Stimulated activated naive CD4-positive, alpha-beta T cell (primary cell): ENCODE measurements at regions not wholly inside any gene's neighbourhood (a gene's known extent, or its start where the extent isn't known, plus 50 kb on each side); places are given as distances from the start of the nearest gene placed in this dataset.
"Not testable (repeated sequence)": the region's sequence is repeated elsewhere in the genome, so short reads cannot be mapped to it uniquely, and the experiment has no call there.

Experiments
- DNase-seq, 6 experiments: peaks; one replicate each; lab custom pipeline; 2025; lab: John Stamatoyannopoulos, UW

DNA sequence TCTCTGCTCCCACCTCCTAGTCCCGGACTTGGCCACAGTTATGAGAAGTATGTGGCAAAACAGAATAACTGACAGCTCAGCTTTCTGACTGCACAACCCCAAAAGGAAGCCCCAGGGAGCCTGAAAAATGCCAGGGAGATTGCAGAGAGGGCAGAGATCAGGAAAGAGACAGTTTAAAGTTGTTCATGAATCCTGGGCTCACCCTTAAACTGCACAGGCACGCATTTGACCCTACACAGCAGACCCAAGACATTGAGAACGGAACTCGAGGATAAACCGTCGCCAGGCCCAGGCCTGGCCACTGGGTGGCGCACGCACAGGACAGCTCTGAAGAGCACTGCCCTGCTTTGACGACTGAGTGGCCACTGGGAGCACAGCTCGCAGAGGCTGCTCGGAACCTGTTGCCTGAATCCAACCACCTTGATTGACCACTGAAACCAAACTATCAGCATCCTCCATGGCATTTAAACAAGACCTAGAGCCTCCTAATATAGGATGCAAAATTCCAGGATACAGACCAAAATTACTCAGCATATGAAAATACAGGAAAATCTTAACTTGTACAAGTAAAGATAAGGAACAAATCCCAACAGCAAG, 114.0 kb downstream of the C16orf95 start:
- DNase-seq, result peak in 2 of 6 experiments; percentile 1 to 2

DNA sequence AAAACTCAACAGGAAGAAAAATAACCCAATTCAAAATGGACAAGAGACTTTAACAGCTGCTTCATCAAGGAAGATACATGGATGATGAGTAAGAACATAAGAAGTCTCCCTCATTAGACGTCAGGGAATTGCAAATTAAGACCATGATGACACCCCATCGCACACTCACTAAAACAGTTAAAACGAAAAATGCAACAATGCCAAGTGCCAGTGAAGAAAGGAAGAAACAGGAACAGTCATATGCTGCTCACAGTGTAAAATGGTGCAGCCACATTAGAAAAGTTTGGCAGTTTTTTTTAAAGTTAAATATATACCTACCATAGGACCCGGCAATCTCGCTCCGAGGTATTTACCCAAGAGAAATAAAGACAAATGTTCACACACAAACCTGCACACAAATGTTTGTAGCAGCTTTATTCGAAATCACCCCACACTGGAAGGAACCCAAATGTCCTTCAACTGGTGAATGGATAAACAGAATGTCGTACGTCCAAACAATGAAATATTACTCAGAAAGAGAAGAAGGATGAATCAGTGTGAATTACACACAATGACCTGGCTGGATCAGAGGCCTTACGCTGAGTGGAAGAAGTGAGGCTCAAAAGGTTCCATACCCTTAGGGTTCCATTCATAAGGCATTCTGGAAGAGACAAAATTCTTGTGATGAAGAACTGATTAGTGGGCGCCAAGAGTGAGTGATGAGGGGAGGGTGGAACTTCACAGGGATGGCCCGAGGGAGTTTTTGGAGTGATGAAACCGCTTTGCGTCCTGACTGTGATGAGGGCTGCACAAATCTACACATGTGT, 110.3 kb downstream of the C16orf95 start:
- DNase-seq, result no peak

DNA sequence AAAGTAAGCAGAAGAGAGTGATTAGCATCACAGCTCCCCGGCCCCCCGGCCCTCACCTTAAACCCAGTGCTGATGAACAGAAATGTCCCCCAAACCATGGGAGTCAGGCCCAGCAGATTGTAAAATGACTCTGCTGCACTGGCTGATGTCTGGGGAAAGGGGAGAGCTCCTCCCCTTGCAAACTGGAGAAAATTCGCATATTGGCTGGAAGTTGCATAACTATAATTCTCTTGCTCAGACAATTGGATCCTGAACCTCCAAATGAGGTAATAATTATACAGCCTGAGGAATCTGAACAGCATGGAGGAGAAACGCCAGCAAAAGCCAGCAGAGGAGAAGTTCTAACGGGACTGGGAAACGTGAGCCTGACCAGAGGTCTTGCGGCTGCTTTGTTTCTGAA, 109.7 kb downstream of the C16orf95 start:
- DNase-seq, result no peak

DNA sequence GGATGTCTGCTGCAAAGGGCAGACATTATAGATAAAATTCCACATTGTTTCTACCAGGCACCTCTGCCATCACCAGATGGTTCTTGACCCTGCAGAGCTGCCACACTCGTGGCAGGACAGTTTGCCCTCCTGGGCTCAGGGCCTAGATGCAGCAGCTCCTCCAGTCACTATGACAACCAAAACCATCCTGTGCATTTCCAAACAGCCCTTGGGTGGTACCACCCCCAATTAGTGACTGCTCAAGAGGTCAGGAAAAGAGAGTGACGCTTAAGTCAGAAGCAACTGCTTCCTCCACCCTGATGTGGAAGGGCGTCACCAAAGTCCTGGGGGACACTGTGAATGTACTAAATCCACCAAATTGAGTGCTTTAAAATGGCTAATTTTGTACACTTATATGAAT, 109.2 kb downstream of the C16orf95 start:
- DNase-seq, result no peak

DNA sequence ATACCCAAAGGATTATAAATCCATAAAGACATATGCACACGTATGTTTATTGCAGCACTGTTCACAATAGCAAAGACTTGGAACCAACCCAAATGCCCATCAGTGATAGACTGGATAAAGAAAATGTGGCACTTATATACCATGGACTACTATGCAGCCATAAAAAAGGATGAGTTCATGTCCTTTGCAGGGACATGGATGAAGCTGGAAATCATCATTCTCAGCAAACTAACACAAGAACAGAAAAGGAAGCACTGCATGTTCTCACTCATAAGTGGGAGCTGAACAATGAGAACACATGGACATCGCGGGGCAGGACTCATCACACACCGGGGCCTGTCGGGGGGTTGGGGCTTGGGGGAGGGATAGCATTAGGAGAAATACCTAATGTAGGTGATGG, 108.2 kb downstream of the C16orf95 start:
- DNase-seq, result not testable (repeated sequence)

DNA sequence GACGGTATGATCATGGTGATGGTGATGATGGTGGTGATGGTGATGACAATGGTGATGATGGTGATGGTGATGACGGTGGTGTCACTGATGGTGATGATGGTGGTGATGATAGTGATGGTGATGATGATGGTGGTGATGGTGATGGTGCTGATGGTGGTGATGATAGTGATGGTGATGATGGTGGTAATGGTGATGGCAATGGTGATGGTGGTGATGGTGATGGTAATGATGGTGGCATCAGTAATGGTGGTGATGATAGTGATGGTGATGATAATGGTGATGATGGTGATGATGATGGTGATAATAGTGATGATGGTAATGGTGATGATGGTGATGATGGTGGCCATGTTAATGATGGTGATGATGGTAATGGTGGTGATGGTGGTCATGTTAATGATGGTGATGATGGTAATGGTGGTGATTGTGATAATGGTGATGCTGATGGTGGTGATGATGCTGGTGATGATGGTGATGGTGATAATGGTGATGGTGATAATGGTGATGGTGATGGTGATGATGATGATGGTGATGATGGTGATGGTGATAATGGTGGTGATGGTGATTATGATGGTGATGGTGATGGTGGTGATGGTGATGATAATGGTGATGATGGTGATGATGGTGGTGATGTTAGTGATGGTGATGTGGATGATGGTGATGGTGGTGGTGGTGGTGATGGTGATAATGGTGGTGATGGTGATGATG, 107.2 kb downstream of the C16orf95 start:
- no peak for DNase-seq

DNA sequence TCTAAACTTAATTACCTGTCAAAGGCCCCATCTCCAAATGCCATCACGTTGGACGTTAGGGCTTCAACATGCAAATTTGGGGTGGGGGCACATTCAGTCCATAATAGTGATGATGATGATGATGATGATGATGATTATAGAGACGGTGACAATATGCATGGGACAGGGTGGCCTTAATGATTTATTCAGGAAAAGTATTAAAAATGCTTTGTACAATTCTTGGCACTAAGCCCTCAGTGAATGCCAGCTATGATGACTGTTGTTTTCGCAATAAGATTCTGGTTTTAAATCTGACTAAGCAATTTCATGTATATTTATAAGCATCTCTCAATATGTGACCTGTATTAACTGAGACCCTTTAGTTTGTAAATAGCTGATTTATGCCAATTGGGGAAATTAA, 106.3 kb downstream of the C16orf95 start:
- DNase-seq, result no peak

DNA sequence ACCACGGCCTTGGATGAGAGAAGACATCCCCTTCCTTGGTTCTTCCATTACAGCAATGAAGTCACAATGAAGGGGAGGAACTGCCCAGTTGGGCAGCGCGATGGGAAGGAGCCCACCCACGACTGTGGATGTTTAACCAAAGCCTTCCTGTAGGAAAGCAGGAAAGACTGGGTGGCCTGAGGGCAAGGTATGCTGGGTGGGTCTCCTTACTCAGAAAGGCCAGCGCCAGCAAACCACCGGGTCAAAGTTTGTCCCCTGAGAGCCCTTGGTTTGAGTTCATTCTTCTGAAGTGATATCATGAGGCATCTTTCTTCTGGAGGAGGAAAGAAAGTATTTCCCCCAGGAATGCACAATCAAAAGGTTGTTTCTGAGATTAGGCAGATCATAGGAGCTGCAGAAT, 105.2 kb downstream of the C16orf95 start:
- DNase-seq, result no peak

DNA sequence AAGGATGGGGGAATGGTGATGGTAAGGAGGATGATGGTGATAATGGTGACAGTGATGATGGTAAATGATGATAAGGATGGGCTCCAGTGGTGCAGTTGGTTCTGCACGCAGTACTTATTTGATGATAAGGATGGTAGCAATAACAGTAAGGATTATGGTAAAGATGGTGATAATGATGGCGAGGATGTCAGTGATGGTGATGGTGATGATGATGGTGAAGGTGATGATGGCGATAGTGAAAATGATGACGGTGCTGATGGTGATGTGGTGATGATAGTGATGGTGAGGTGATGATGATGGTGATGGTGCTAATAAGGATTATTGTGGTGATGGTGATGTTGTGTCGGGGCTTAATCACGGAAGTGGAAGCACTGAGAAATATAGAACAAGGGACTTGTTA, 103.7 kb downstream of the C16orf95 start:
- no peak for DNase-seq

DNA sequence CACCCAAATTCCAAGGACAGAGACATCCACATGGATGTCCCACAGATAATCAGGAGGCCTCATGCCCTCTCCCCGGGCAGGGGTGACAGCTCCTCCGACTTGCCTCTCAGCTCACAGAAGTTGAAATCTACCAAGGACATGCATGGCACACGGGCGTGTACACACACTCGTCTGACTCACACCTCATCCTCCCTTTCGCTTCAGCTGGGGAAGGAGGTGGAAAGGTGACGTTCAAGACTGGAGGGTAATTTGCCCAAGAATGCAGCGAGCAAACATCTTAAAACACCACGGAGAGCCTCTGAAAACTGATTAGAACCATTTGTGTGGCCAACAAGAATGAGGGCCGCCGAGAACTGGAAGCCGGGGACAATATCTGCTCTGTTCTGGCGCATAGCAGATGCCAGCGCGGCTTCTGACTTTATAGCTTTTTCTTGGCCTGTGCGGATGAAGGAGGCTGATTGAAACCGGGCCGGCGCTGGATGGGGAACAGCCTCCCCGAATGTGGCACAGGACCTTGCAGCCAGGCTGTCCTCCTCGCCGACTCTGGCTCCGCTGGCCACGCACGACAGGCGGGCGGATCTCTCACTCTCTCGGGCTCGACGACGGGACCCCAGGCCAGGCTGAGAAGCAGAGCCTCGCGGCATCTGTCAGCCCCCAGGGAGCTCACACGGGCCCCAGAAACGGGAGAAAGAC, 100.9 kb downstream of the C16orf95 start:
- no peak for DNase-seq

DNA sequence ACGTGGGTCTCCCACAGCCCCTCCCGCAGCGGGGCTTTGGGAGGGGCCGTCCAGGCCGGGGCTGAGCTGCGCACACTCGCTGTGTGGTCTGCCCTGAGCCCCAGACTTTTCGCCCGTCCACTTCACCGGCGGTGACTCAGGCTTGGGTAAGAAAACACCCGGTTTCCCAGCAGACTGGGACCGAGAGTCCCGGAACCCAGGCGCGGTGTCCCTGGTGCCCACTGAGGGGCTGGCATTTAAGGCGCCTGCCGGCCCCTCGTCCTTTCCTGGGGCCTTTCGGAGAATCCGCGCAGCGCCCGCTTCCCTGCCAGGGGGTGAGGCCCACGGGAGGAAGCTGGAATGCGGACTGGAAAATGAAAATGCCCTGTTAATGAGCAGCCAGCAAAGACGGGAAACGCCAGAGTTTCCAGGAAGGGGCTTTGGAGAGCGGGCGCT, 100.3 kb downstream of the C16orf95 start:
- no peak for DNase-seq

DNA sequence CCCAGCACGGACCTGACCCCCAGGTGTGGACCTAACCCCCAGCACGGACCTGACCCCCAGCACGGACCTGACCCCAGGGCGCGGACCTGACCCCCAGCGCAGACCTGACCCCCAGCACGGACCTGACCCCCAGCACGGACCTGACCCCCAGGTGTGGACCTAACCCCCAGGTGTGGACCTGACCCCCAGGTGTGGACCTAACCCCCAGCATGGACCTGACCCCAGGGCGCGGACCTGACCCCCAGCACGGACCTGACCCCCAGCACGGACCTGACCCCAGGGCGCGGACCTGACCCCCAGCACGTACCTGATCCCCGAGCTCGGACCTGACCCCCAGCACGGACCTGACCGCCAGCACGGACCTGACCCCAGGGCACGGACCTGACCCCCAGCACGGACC, 99.4 kb downstream of the C16orf95 start:
- not testable (repeated sequence) for DNase-seq

DNA sequence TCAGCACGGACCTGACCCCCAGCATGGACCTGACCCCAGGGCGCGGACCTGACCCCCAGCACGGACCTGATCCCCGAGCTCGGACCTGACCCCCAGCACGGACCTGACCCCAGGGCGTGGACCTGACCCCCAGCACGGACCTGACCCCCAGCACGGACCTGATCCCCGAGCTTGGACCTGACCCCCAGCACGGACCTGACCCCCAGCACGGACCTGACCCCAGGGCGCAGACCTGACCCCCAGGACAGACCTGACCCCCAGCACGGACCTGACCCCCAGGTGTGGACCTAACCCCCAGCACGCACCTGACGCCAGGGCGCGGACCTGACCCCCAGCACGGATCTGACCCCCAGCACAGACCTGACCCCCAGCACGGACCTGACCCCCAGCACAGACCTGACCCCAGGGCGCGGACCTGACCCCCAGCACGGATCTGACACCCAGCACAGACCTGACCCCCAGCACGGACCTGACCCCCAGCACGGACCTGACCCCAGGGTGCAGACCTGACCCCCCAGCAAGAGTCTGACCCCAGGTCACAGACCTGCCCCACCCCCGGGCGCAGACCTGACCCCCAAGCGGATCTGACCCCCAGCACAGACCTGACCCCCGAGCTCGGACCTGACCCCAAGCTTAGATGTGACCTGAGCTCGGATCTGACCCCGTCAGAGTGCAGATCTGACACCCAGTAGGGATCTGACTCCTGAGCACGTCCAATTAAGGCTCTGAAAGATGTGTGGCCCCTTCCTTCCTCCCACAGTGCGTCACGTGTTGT, 98.7 kb downstream of the C16orf95 start:
- no peak for DNase-seq

DNA sequence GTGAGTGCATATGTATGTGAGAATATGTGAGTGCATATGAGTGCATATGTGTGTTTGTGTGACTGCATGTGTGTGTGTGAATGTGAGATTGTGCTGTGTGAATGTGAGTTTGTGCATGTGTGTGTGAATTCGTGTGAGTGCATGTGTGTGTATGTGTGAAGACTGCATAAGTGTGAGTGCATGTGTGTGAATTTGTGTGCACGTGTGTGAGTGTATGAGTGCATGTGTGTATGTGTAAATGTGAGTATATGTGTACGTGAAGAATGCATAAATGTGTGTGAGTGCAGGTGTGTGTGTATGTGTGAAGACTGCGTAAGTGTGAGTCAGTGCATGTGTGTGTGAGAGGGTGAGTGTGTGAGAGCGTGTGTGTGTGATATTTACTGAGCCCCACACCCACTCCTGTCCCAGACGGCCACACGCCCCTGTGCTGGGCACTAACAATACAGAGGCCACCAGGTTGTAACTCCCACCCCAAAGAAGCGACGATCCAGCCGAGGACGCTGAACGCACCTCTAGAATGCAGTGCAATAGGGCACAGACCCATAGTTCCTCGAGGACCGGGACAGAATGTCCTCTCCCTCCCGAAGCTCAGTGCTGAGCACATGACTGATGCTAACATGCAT, 97.8 kb downstream of the C16orf95 start:
- no peak for DNase-seq

DNA sequence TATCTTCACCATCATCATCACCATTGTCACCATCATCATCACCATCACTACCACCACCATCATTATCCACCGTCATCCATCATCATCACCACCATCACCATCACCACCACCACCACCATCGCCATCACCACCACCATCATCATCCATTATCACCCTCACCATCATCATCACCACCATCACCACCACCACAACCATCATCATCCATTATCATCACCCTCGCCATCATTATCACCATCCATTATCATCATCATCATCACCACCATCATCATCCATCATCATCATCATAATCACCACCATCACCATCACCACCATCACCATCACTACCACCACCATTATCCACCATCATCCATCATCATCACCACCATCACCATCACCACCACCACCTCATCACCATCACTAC, 95.6 kb downstream of the C16orf95 start:
- no peak for DNase-seq

DNA sequence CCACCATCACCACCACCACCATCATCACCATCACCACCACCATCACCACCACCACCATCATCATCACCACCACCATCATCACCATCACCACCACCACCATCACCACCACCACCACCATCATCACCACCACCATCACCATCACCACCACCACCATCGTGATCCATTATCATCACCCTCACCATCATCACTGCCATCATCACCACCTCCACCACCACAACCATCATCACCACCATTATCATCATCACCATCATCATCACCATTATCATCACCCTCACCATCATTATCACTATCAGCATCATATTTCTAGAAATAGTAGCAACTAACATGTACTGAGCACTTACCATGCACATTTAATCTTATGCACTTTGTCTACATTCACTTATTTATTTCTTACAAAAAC, 94.9 kb downstream of the C16orf95 start:
- no peak for DNase-seq

DNA sequence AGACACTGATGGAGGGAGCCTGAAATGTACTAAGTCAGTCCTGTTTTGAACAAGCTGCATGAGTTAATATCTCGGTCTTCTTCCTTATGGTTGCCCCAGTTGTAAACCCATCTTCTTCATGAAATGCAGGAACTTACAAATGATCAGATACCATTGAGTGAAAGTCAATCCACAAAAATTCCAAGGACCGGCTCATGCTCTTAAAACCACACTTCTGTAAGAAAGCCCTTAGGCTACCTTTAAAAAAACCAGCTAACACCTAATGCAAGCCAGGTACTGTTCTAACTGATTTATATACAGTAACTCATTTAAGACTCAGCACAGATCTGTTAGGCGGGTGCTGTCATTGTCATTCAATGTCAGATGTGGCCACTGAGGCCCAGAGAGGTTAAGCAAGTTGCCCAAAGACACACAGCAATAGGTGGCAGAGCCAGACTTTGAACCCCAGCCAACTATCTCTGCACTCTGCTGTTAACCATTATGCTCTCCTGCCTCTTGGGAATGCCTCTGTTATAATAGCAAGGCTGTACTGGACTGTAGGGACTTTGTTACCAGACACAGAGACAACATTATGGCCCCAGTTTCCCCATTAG, 93.4 kb downstream of the C16orf95 start:
- DNase-seq, result no peak

DNA sequence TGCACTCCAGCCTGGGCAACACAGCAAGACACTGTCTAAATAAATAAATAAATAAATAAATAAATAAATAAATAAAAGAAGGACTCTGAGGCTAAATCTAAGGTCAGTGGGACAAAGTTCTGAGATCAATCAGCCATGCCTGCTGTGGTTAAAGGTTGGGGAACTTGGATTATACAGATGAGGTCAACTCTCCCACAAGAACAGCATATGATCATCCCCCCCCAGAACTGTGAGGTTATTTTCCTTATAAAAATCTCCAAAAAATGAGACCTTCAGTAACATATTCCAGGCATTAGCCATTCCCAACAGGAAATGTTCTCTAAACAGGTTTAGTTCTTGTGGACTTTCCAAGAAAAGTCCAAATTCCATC, 90.3 kb downstream of the C16orf95 start:
- DNase-seq, result no peak

DNA sequence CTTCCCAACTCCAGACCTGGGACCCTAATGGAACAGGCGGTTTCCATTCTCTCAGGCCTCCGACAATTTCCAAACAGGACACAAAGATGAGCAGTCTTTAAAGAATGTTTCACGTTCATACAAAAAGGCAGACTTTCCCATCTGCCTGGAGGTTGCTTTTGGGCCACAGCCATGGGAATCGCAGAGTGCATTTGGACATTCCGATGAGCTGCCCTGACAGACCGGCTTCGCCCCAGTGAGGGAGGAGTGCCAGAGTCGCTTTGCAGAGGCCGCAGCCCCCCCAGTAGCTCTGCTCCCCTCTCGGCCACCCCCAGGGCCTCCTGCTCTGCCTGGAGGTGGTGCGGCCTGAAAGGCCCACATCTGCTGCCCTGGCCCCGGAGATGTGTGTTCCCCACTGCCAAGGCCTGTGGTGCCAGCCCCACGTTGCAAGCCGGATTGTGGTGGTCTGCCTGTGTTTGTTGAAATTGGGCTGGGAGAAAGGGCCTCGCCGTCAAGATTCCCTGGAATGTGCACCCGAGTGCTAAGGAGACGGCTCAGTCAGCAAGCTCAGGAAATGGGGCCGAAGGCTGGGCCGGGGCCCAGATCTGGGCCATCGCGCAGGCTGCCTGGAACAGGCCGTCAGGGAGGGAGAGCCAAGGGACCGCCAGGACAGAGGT, 89.8 kb downstream of the C16orf95 start:
- no peak for DNase-seq

DNA sequence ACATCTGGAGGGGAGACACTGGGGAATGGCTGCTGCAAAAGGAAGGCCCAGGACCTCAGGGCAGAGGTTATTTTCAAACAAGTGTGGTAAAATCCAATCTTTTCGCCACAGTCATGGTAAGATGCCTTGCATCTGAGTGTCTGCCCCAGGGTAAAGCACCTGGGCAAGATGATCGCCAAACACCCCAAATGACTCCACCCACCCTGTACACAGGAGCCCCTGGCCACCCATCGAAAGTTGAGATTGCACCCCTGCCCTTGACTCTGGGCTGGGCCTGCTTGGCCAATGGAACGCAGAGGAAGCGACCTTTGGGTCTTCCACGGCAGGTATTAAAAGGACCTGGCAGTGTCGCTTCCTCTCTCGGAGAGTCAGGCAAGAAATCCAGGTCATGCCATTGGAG, 88.8 kb downstream of the C16orf95 start:
- no peak for DNase-seq
